ENCODE measurements at regions not wholly inside any gene's neighbourhood (a gene's known extent, or its start where the extent isn't known, plus 50 kb on each side); places are given as distances from the start of the nearest gene placed in this dataset.

DNA sequence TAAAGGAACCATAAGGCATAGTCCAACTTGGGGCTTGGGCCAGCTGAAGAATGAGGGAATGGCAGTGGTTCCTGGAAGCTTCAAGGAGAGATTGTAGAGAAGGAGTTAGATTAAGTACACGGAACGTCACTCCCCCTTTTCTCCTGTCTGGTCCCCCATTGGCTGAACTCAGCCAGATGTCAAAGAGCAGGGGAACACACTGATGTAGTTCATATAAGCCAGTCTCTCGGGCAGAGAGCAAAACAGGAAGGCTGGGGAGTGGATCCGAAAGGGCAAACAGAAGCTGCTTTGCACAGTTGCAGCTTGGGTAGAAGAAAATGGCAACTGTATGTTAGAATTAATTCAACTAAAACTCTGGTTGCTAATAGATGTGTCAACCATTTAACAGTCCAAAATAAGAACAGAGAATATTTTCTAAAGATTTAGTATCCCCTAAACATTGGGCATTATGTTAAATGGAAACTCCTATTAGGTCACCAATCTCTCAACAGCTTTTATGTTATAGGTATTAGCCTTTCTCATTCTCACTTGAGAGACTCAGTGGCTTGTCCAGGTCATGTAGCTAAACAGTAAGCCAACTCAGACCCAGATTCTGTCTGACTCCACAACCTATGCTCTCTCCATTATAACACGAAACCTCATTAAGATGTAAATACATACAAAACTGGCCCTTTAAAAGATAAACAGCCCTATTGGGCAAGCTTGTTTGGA, 600.7 kb upstream of the USP24 start:
- TF ChIP-seq, protein P1, sequence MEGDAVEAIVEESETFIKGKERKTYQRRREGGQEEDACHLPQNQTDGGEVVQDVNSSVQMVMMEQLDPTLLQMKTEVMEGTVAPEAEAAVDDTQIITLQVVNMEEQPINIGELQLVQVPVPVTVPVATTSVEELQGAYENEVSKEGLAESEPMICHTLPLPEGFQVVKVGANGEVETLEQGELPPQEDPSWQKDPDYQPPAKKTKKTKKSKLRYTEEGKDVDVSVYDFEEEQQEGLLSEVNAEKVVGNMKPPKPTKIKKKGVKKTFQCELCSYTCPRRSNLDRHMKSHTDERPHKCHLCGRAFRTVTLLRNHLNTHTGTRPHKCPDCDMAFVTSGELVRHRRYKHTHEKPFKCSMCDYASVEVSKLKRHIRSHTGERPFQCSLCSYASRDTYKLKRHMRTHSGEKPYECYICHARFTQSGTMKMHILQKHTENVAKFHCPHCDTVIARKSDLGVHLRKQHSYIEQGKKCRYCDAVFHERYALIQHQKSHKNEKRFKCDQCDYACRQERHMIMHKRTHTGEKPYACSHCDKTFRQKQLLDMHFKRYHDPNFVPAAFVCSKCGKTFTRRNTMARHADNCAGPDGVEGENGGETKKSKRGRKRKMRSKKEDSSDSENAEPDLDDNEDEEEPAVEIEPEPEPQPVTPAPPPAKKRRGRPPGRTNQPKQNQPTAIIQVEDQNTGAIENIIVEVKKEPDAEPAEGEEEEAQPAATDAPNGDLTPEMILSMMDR (IDR thresholded peaks at IDR 0.05; ENCODE audit: extremely low read depth, missing control alignments): no peak

DNA sequence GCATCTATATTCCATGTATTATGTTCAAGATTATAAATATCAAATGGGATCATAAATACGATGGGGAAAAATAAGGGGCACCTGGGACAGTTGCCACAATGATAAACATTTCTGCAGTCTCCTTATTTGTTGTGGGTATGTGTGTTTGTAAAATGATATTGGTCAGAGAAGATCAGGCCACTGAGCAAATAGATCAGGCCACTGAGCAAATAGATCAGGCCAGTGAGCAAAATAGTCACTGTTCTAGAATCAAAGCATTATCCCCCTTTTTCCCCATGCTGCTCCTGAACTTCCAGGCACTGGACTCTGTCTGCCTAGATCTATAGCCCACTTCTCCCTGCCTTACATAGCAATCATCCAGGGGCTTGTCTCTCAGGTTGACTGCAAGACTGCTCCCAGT, 599.8 kb upstream of the USP24 start:
- no peak for DNase-seq (ENCODE audit: low spot score)
- TF ChIP-seq, protein P1 (IDR thresholded peaks at IDR 0.05; ENCODE audit: extremely low read depth, missing control alignments): no peak

More for the DNA sequence above, 600.7 kb upstream of the USP24 start:
- no peak for DNase-seq (ENCODE audit: low spot score)

DNA sequence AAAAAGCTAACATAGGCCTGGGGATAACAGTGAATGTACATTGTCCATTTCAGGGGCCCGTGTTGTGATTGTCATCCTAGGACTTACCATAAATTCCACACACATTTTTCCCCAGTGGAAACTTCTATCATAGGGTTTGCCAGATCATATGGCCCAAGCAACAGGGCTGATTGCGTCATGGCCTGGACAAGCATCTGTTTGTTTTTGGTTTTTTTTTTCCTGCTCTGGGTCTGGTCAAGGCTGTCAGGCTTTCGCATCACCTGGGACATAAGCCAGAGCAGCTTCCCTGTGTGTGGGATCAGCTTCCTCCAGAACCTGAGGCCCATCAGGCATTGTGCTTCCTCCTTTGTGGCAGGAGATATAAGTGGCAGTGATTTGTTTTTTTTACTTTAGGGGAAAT, 598.5 kb upstream of the USP24 start:
- no peak for DNase-seq (ENCODE audit: low spot score)
- TF ChIP-seq, protein P1 (IDR thresholded peaks at IDR 0.05; ENCODE audit: extremely low read depth, missing control alignments): no peak

DNA sequence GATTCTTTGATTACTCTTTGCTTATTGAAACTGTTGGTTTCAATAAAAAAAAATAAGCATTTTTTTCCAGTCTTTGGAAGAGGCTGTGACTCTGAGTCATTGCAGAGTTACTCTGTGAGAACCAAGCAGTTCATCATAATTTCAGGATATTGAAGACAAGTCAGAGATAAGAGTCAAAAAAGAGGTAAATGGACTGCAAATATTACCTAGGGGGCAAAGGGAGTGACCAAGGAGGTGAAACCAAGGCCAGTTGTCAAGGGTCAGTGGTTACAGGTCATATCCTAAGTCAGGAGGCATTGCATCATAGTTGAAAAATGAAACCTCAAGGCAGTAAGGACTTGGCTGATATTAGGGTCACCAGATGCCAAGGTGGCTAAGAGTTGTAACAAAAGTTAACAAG, 597.1 kb upstream of the USP24 start:
- no peak for DNase-seq (ENCODE audit: low spot score)
- TF ChIP-seq, protein P1 (IDR thresholded peaks at IDR 0.05; ENCODE audit: extremely low read depth, missing control alignments): no peak

DNA sequence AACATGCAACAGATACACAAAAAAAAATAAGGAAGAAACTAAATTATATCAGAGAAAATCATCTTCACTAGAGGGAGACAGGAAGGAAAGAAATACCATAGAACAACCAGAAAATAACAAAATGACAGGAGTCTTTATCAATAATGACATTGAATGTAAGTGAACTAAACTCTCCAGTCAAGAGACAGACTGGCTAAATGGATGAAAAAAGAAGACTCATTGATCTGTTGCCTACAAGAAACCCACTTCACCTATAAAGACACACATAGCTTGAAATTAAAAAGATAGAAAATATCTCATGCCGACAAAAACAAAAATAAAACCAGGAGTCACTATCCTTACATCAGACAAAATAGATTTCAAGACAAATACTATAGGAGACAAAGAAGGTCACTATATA, 593.1 kb upstream of the USP24 start:
- DNase-seq (ENCODE audit: low spot score): no peak
- TF ChIP-seq, protein P1 (IDR thresholded peaks at IDR 0.05; ENCODE audit: extremely low read depth, missing control alignments): no peak

DNA sequence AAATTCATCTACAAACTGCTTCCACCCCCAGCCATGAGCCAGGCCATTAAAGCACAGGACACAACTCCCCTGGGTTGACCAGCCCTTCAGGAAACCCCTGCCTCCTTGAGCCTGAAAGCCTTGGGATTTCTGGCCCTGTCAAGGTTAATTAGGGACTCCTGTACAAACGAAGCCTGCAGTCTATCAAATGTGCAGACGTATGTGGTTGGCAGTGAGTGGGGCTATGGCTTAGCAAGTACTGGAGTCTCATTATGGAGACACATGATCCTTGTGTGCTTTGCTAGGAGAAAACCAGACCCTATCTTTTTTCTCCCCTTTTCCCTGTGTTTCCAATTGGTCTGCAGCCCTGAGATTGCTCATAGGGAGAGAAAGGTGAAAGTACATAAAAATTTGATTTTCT, 588.3 kb upstream of the USP24 start:
- DNase-seq (ENCODE audit: low spot score): no peak
- TF ChIP-seq, protein P1 (IDR thresholded peaks at IDR 0.05; ENCODE audit: extremely low read depth, missing control alignments): no peak

DNA sequence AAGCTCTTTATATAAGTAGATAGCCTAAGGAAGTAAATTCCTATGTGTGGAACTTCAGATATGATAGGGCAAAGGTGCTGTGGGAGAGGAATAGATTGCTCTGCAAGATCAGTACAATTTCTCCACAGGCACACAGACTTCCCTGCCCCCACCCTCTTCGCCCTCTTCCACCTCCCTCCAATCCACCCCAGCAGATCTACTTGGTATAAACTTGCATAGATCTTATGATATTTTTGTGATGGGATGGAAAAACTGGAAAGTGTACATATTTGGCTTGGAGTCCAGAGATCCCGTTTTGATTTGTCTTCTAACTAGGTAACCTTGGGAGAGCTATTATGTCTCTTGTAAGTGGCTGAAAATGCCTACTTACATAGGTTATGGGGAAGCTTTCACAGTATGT, 586.3 kb upstream of the USP24 start:
- TF ChIP-seq, protein P1 (IDR thresholded peaks at IDR 0.05; ENCODE audit: extremely low read depth, missing control alignments): no peak
- DNase-seq (ENCODE audit: low spot score): no peak

Data from GM20000 (cell line).